SK-N-SH (cell line): ENCODE measurements at regions not wholly inside any gene's neighbourhood (a gene's known extent, or its start where the extent isn't known, plus 50 kb on each side); places are given as distances from the start of the nearest gene placed in this dataset.

Experiments
- CTCF ChIA-PET: fragments of 300-600, 350-600 bp; formaldehyde crosslinking; extraction: SDS; loops from one replicate; lab custom pipeline; 2021; lab: Yijun Ruan, JAX
- POLR2A ChIA-PET: fragments of 350-600 bp; sonication (Branson Sonifier 250); formaldehyde crosslinking; extraction: SDS; loops from one replicate; lab custom pipeline; 2020; ENCODE audit warnings: antibody characterized with exemption, inconsistent platforms; lab: Yijun Ruan, JAX
- DNase-seq: peaks from one replicate; pipeline ENCODE4 v3.0.0; 2012
- H2AFZ ChIP-seq: fragments of 200-600 bp; sonication (generic); 2 replicates; pipeline ENCODE4 v1.8.1; 2016; ENCODE audit warnings: antibody characterized with exemption, mild to moderate bottlenecking, low read depth
- H3F3A ChIP-seq: fragments of 200-600 bp; sonication (generic); replicated peaks from 2 replicates; pipeline ENCODE3; 2016; ENCODE audit warnings: antibody characterized with exemption, mild to moderate bottlenecking; ENCODE audit not compliant: insufficient read depth
- H3K27ac ChIP-seq, 2 experiments: fragments of 200-500 bp in 1 of 2; fragments of 200-600 bp in 1 of 2; sonication (Bioruptor generic) in 1 of 2; sonication (generic), shearing (Covaris generic) in 1 of 2; 2 replicates each; pipeline versions ENCODE4 v1.5.1 to v1.6.1; 2014 to 2016; ENCODE audit warnings: low read depth in 2 of 2, inconsistent platforms in 1 of 2, low read length in 1 of 2, mild to moderate bottlenecking in 1 of 2, mixed read lengths in 1 of 2
- H3K27me3 ChIP-seq: fragments of 200-600 bp; sonication (generic), shearing (Covaris generic); 2 replicates; pipeline ENCODE4 v1.6.1; 2016; ENCODE audit warnings: mixed run types; ENCODE audit not compliant: insufficient read depth
- H3K36me3 ChIP-seq, 2 experiments: fragments of 200-500 bp in 1 of 2; fragments of 200-600 bp in 1 of 2; sonication (Bioruptor generic) in 1 of 2; sonication (generic) in 1 of 2; replicated peaks in 1 of 2; 2 replicates each; pipeline versions ENCODE3 to v1.5.1; 2014 to 2016; ENCODE audit warnings: low read length in 1 of 2, mild to moderate bottlenecking in 1 of 2; ENCODE audit not compliant: insufficient read depth in 2 of 2, control insufficient read depth in 1 of 2
- H3K4me1 ChIP-seq, 2 experiments: fragments of 200-500 bp in 1 of 2; fragments of 200-600 bp in 1 of 2; sonication (Bioruptor generic) in 1 of 2; sonication (generic), shearing (Covaris generic) in 1 of 2; 2 replicates each; pipeline versions ENCODE4 v1.5.1 to v1.6.1; 2014 to 2016; ENCODE audit warnings: low read depth in 1 of 2, low read length in 1 of 2, mixed run types in 1 of 2; ENCODE audit not compliant: insufficient read depth in 2 of 2, control insufficient read depth in 1 of 2
- H3K4me2 ChIP-seq: fragments of 200-600 bp; sonication (generic), shearing (Covaris generic); 2 replicates; pipeline ENCODE4 v1.6.1; 2017; ENCODE audit warnings: mixed run types
- H3K4me3 ChIP-seq, 2 experiments: fragments of 200-500 bp in 1 of 2; fragments of 200-600 bp in 1 of 2; sonication (Bioruptor generic) in 1 of 2; sonication (generic), shearing (Covaris generic) in 1 of 2; 2 replicates each; pipeline versions ENCODE4 v1.5.1 to v1.8.1; 2014 to 2016; ENCODE audit warnings: low read depth in 2 of 2, inconsistent platforms in 1 of 2, low read length in 1 of 2, mild to moderate bottlenecking in 1 of 2, mixed read lengths in 1 of 2, moderate library complexity in 1 of 2
- H3K79me2 ChIP-seq: fragments of 200-600 bp; sonication (generic); 2 replicates; pipeline ENCODE4 v1.8.1; 2017; ENCODE audit warnings: mild to moderate bottlenecking; ENCODE audit not compliant: insufficient read depth
- H3K9ac ChIP-seq: fragments of 200-600 bp; sonication (generic); 2 replicates; pipeline ENCODE4 v1.6.1; 2017; ENCODE audit warnings: mixed run types
- H3K9me2 ChIP-seq: fragments of 200-600 bp; sonication (generic); 2 replicates; pipeline ENCODE4 v1.6.1; 2017; ENCODE audit warnings: mixed run types
- H3K9me3 ChIP-seq: fragments of 200-600 bp; sonication (generic); 2 replicates; pipeline ENCODE4 v1.6.1; 2017; ENCODE audit warnings: mixed run types, mild to moderate bottlenecking, moderate library complexity
- H4K20me1 ChIP-seq: fragments of 200-600 bp; sonication (generic); 2 replicates; pipeline ENCODE4 v1.6.1; 2017; ENCODE audit warnings: mild to moderate bottlenecking, mixed run types; ENCODE audit not compliant: insufficient read depth
- CTCF ChIP-seq: fragments of 200-600 bp; sonication (generic); IDR thresholded peaks from 2 replicates; pipeline ENCODE4 v1.6.1; 2017; ENCODE audit warnings: antibody characterized with exemption, mild to moderate bottlenecking, moderate library complexity
- ELF1 ChIP-seq: IDR thresholded peaks from 2 replicates; pipeline ENCODE4 v1.4.0; 2012
- EP300 ChIP-seq, 2 experiments: IDR thresholded peaks; 2 replicates each; pipeline versions ENCODE4 v1.4.0 to v1.6.1; 2012; ENCODE audit warnings: borderline replicate concordance in 1 of 2, low read depth in 1 of 2, low read length in 1 of 2
- EZH2phosphoT487 ChIP-seq: fragments of 200-600 bp; sonication (generic); IDR thresholded peaks from 2 replicates; pipeline ENCODE4 v1.6.1; 2017; ENCODE audit warnings: low read depth, mixed run types, mild to moderate bottlenecking, antibody characterized with exemption, moderate library complexity, borderline replicate concordance
- GABPA ChIP-seq: IDR thresholded peaks from 2 replicates; pipeline ENCODE4 v1.4.0; 2012; ENCODE audit warnings: low read depth, mild to moderate bottlenecking
- RCOR1 ChIP-seq: fragments of 150-350 bp; IDR thresholded peaks from 2 replicates; pipeline ENCODE4 v1.6.1; 2017; ENCODE audit warnings: antibody characterized with exemption, low read length
- RFX5 ChIP-seq: IDR thresholded peaks from 2 replicates; pipeline ENCODE4 v1.6.1; 2012; ENCODE audit warnings: mild to moderate bottlenecking, improper control_type of control experiment, low read length
- TEAD4 ChIP-seq: IDR thresholded peaks from 2 replicates; pipeline ENCODE4 v1.4.0; 2012; ENCODE audit warnings: mild to moderate bottlenecking, borderline replicate concordance; ENCODE audit not compliant: insufficient read depth
- USF1 ChIP-seq: IDR thresholded peaks from 2 replicates; pipeline ENCODE4 v1.4.0; 2012; ENCODE audit warnings: low read depth, borderline replicate concordance
- USF2 ChIP-seq: fragments of 150-350 bp; IDR thresholded peaks from 2 replicates; pipeline ENCODE4 v1.6.1; 2017; ENCODE audit warnings: antibody characterized with exemption, low read length, low read depth, borderline replicate concordance
- YY1 ChIP-seq: IDR thresholded peaks from 2 replicates; pipeline ENCODE4 v1.4.0; 2012; ENCODE audit warnings: low read depth, mild to moderate bottlenecking
- WGBS: methylation state at CpG from one replicate; pipeline ENCODE4 v1.1.6; 2017; ENCODE audit warnings: low lambda C conversion rate; 5-methylcytosine and 5-hydroxymethylcytosine counted together

GRCh38 chr2:172671501-172671900, 64.1 kb upstream of the RAPGEF4 start:
- 8% methylated on average over 1 of the region's 1 CpG for WGBS
- Histone ChIP-seq H3K9ac (no peak overlapping the region), H3K4me2 (no peak overlapping the region), H3K4me1 (no peaks in the 10 kb centered on the region; a peak in 3 of 4 replicates), H3K9me2 (no peaks in the 10 kb centered on the region), H3K79me2 (no peaks in the 10 kb centered on the region), H2AFZ (no peak overlapping the region), H3K9me3 (no peaks in the 10 kb centered on the region; the same call in 1 of the 2 replicates), H3K4me3 (no peak overlapping the region), H4K20me1 (no peaks in the 10 kb centered on the region), H3K27me3 (no peaks in the 10 kb centered on the region), H3K27ac (no peak overlapping the region), H3F3A (no peaks in the 10 kb centered on the region), H3K36me3 (no peaks in the 10 kb centered on the region)
- ChIA-PET CTCF (no interaction called here), POLR2A (no interaction called here)
- no peak for TF ChIP-seq GABPA
- no peak for TF ChIP-seq EZH2phosphoT487
- TF ChIP-seq TEAD4: no peak
- no peak for TF ChIP-seq RCOR1
- TF ChIP-seq YY1: no peak
- DNase-seq: no peak

DNA sequence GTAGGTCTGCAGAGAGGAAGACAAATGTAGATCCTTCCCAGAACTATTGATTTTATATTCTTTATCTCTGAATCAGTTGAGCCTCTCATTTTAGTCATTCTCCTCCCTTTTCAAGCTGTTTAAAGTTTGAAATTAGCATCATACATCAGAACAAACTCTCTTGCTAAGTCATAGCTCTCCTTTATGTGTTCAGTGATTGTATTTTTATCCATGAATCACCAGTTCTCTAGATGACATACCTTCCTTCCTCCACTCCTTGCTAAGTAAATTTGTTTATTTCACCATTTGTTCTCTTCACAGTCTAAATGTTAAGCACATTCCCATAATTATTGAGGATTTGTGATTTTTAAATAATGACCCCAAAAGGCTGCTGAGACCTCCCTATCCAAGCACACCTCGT, 63.5 kb upstream of the RAPGEF4 start:
- no peaks in the 10 kb centered on the region for H3K79me2 ChIP-seq
- no peak overlapping the region for H3K9ac ChIP-seq
- no peak for DNase-seq
- no peak overlapping the region for H3K27ac ChIP-seq
- no peaks in the 10 kb centered on the region for H3K9me2 ChIP-seq
- no peak overlapping the region for H3K4me3 ChIP-seq
- no peaks in the 10 kb centered on the region; a peak in 3 of 4 replicates for H3K4me1 ChIP-seq
- TF ChIP-seq EP300 (IDR thresholded peaks at IDR 0.05; ENCODE audit: borderline replicate concordance in 1 of 2, low read depth in 1 of 2, low read length in 1 of 2) (no peak), ELF1 (no peak), USF1 (no peak), CTCF (no peak), RCOR1 (no peak), RFX5 (no peak), TEAD4 (no peak), USF2 (no peak)
- H3K9me3 ChIP-seq: no peaks in the 10 kb centered on the region; the same call in 1 of the 2 replicates
- ChIA-PET CTCF (no interaction called here), POLR2A (no interaction called here)
- peak overlapping the region; percentile 12; the same call in 1 of the 2 replicates for H2AFZ ChIP-seq
- H3F3A ChIP-seq: no peaks in the 10 kb centered on the region
- no peaks in the 10 kb centered on the region for H3K27me3 ChIP-seq
- no peaks in the 10 kb centered on the region for H3K36me3 ChIP-seq
- no peaks in the 10 kb centered on the region for H4K20me1 ChIP-seq
- WGBS: 32% methylated on average over 1 of the region's 1 CpG
- H3K4me2 ChIP-seq: no peak overlapping the region
